ENCODE measurements at regions not wholly inside any gene's neighbourhood (a gene's known extent, or its start where the extent isn't known, plus 50 kb on each side); places are given as distances from the start of the nearest gene placed in this dataset.

DNA sequence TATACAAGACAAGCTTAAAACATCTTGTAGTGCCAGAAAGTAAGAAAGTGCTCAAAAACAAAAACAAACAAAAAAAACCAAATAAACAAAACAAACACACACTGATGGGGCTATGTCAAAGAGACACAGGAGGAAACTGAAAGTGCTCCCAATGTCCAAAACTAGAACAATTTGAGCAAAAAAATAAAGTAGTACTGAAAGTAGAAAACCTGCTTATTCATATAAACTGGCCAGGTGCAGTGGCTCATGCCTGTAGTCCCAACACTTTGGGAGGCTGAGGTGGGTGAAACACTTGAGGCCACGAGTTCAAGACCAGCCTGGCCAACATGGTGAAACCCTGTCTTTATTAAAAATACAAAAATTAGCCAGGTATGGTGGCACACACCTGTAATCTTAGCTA, 129.9 kb downstream of the GLUL start:
- no peak for TF ChIP-seq CTCF (IDR thresholded peaks at IDR 0.05)
- TF ChIP-seq EZH2 (IDR thresholded peaks at IDR 0.05; ENCODE audit: borderline replicate concordance, insufficient read depth, low read depth, low read length, poor library complexity, severe bottlenecking) = no peak
- no peak overlapping the region for H3K27ac Mint-ChIP-seq

GRCh38 chr1:182260516-182260915, 131.1 kb downstream of the GLUL start:
- ChIA-PET CTCF (no interaction called here), POLR2A (no interaction called here)
- TF ChIP-seq CTCF (IDR thresholded peaks at IDR 0.05) = no peak
- no peak for TF ChIP-seq EZH2 (IDR thresholded peaks at IDR 0.05; ENCODE audit: borderline replicate concordance, insufficient read depth, low read depth, low read length, poor library complexity, severe bottlenecking)
- DNase-seq (no peak), ATAC-seq (ENCODE audit: low read depth) (no peak)
- no peaks in the 10 kb centered on the region for H3K79me2 ChIP-seq (ENCODE audit: control insufficient read depth, insufficient read depth, low read length)
- no peaks in the 10 kb centered on the region for H4K20me1 ChIP-seq (ENCODE audit: control insufficient read depth, insufficient read depth, low read length, poor library complexity, severe bottlenecking)
- no peak overlapping the region for H3K9ac ChIP-seq (ENCODE audit: low read length)
- H3K4me1 Mint-ChIP-seq = peaks cover 7% of the 10 kb centered on the region
- H3K27ac Mint-ChIP-seq = no peak overlapping the region
- H3K36me3 ChIP-seq (replicated peaks in 1 of 2; ENCODE audit: control extremely low read depth in 1 of 2, control insufficient read depth in 1 of 2, extremely low read depth in 1 of 2, insufficient read depth in 2 of 2, low read length in 1 of 2) = no peaks in the 10 kb centered on the region
- no peaks in the 10 kb centered on the region for H3K9me3 Mint-ChIP-seq (ENCODE audit: insufficient read depth)
- intact Hi-C loops (cut with micrococcal nuclease) = no loop called here
- no peak overlapping the region for H3K4me2 ChIP-seq (replicated peaks; ENCODE audit: low read depth, low read length, poor library complexity, severe bottlenecking)
- no peak overlapping the region for H3K27ac ChIP-seq (ENCODE audit: low read length in 2 of 2)
- no peaks in the 10 kb centered on the region for H3K27me3 ChIP-seq (replicated peaks in 1 of 4; ENCODE audit: control extremely low read depth in 1 of 4, control insufficient read depth in 3 of 4, insufficient read depth in 4 of 4, low read length in 3 of 4)
- H3K4me3 Mint-ChIP-seq = no peak overlapping the region
- H2AFZ ChIP-seq (ENCODE audit: insufficient read depth, low read depth, low read length, poor library complexity, severe bottlenecking) = no peak overlapping the region
- no peaks in the 10 kb centered on the region for H3K27me3 Mint-ChIP-seq
- no CpG with 5 or more reads among the region's 4 CpGs for WGBS (ENCODE audit: insufficient coverage)
- no peaks in the 10 kb centered on the region for H3K4me1 ChIP-seq (ENCODE audit: control insufficient read depth in 2 of 2, insufficient read depth in 2 of 2, low read length in 2 of 2)
- H3K9me3 ChIP-seq (ENCODE audit: control extremely low read depth in 1 of 3, control insufficient read depth in 2 of 3, insufficient read depth in 1 of 3, low read length in 2 of 3) = no peaks in the 10 kb centered on the region
- no peak overlapping the region for H3K4me3 ChIP-seq (ENCODE audit: control extremely low read depth in 1 of 5, extremely low read depth in 1 of 5, insufficient read depth in 1 of 5, low read depth in 2 of 5, low read length in 4 of 5)

More for the DNA sequence above, 129.9 kb downstream of the GLUL start:
- Histone ChIP-seq H3K79me2 (ENCODE audit: control insufficient read depth, insufficient read depth, low read length) (no peaks in the 10 kb centered on the region), H3K27me3 (replicated peaks in 1 of 4; ENCODE audit: control extremely low read depth in 1 of 4, control insufficient read depth in 3 of 4, insufficient read depth in 4 of 4, low read length in 3 of 4) (no peaks in the 10 kb centered on the region), H3K36me3 (replicated peaks in 1 of 2; ENCODE audit: control extremely low read depth in 1 of 2, control insufficient read depth in 1 of 2, extremely low read depth in 1 of 2, insufficient read depth in 2 of 2, low read length in 1 of 2) (no peaks in the 10 kb centered on the region), H3K27ac (ENCODE audit: low read length in 2 of 2) (no peak overlapping the region), H3K9me3 (ENCODE audit: control extremely low read depth in 1 of 3, control insufficient read depth in 2 of 3, insufficient read depth in 1 of 3, low read length in 2 of 3) (no peaks in the 10 kb centered on the region), H2AFZ (ENCODE audit: insufficient read depth, low read depth, low read length, poor library complexity, severe bottlenecking) (no peak overlapping the region), H3K4me3 (ENCODE audit: control extremely low read depth in 1 of 5, extremely low read depth in 1 of 5, insufficient read depth in 1 of 5, low read depth in 2 of 5, low read length in 4 of 5) (no peak overlapping the region), H3K4me1 (ENCODE audit: control insufficient read depth in 2 of 2, insufficient read depth in 2 of 2, low read length in 2 of 2) (no peaks in the 10 kb centered on the region), H3K9ac (ENCODE audit: low read length) (no peak overlapping the region), H4K20me1 (ENCODE audit: control insufficient read depth, insufficient read depth, low read length, poor library complexity, severe bottlenecking) (no peaks in the 10 kb centered on the region), H3K4me2 (replicated peaks; ENCODE audit: low read depth, low read length, poor library complexity, severe bottlenecking) (no peak overlapping the region)
- Mint-ChIP-seq H3K9me3 (ENCODE audit: insufficient read depth) (no peaks in the 10 kb centered on the region), H3K4me1 (peaks cover 7% of the 10 kb centered on the region), H3K27me3 (no peaks in the 10 kb centered on the region), H3K4me3 (no peak overlapping the region)
- no peak for ATAC-seq (ENCODE audit: low read depth)
- ChIA-PET CTCF (no interaction called here), POLR2A (no interaction called here)
- 33% methylated on average over 1 of the region's 1 CpG for WGBS (ENCODE audit: insufficient coverage)
- intact Hi-C loops (cut with micrococcal nuclease) = no loop called here
- no peak for DNase-seq

All from B cell (primary cell).